A549 (cell line): ENCODE measurements at regions not wholly inside any gene's neighbourhood (a gene's known extent, or its start where the extent isn't known, plus 50 kb on each side); places are given as distances from the start of the nearest gene placed in this dataset.
A peak's percentile ranks its signal among the peaks of the same experiment; 100 is the strongest.

ENCODE experiments used
- ATAC-seq, 2 experiments: fragments of 200-7000 bp in 1 of 2; fragments of >200 bp in 1 of 2; cut with Nextera tagmentation in 1 of 2; cut with Tn5 transposase in 1 of 2; 3 replicates each; pipeline versions ENCODE4 v1.8.0 to v1.9.1; 2018 to 2020; ENCODE audit warnings: mild to moderate bottlenecking in 1 of 2, moderate library complexity in 1 of 2
- CTCF ChIA-PET: fragments of 300-600 bp; sonication (Branson Sonifier 250); formaldehyde crosslinking; extraction: SDS; loops from one replicate; lab custom pipeline; 2021; ENCODE audit warnings: antibody characterized with exemption, inconsistent platforms; lab: Yijun Ruan, JAX
- POLR2A ChIA-PET: fragments of 350-600 bp; formaldehyde crosslinking; extraction: SDS; loops from one replicate; lab custom pipeline; 2021; ENCODE audit warnings: antibody characterized with exemption, inconsistent platforms; lab: Yijun Ruan, JAX
- DNase-seq, 2 experiments: peaks; one replicate each; pipeline versions ENCODE4 v3.0.0 to v3.0.0-alpha.2; 2011 to 2016; ENCODE audit warnings: low read depth in 1 of 2, low spot score in 1 of 2
- FAIRE-seq: peaks from 2 replicates; lab custom pipeline; 2011; peaks lifted over from hg19 to GRCh38; lab: Jason Lieb, UNC
- H3K27ac ChIP-seq, 2 experiments: fragments of >200 bp; sonication (Bioruptor Twin); formaldehyde crosslinking; 3 replicates each; pipeline ENCODE4 v1.5.1; 2016 to 2017
- H3K4me1 ChIP-seq: fragments of >200 bp; sonication (Bioruptor Twin); formaldehyde crosslinking; 3 replicates; pipeline ENCODE4 v1.6.1; 2016
- H3K4me2 ChIP-seq: fragments of >200 bp; sonication (Bioruptor Twin); formaldehyde crosslinking; 3 replicates; pipeline ENCODE4 v1.6.1; 2016
- H3K4me3 ChIP-seq: fragments of >200 bp; sonication (Bioruptor Twin); formaldehyde crosslinking; 3 replicates; pipeline ENCODE4 v1.5.1; 2016
- H3K9me3 ChIP-seq: fragments of >200 bp; sonication (Bioruptor Twin); formaldehyde crosslinking; 3 replicates; pipeline ENCODE4 v1.6.1; 2016
- BCL3 ChIP-seq: fragments of >200 bp; sonication (Bioruptor Twin); formaldehyde crosslinking; IDR thresholded peaks from 3 replicates; pipeline ENCODE4 v1.6.1; 2016
- BHLHE40 ChIP-seq: IDR thresholded peaks from 2 replicates; pipeline ENCODE4 v1.6.1; 2012; ENCODE audit warnings: low read depth, low read length, inconsistent platforms
- CBX8 ChIP-seq: fragments of 200-600 bp; sonication (generic); IDR thresholded peaks from 2 replicates; pipeline ENCODE4 v1.6.1; 2016
- CHD2 ChIP-seq: fragments of 150-350 bp; IDR thresholded peaks from 2 replicates; pipeline ENCODE4 v1.6.1; 2014; ENCODE audit warnings: low read length; ENCODE audit not compliant: partially characterized antibody
- CHD4 ChIP-seq: fragments of 200-600 bp; sonication (generic); IDR thresholded peaks from 2 replicates; pipeline ENCODE4 v1.6.1; 2016; ENCODE audit warnings: antibody characterized with exemption, mild to moderate bottlenecking, borderline replicate concordance
- E2F6 ChIP-seq: IDR thresholded peaks from 2 replicates; pipeline ENCODE4 v1.6.1; 2012; ENCODE audit warnings: low read depth, borderline replicate concordance
- FOXS1 ChIP-seq: fragments of 250-450 bp; sonication (Bioruptor Pico); IDR thresholded peaks from 2 replicates; pipeline ENCODE4 v1.5.0; 2020; ENCODE audit warnings: mild to moderate bottlenecking, moderate library complexity
- HOXB13 ChIP-seq: fragments of 250-450 bp; sonication (Bioruptor Pico); IDR thresholded peaks from 2 replicates; pipeline ENCODE4 v1.5.0; 2020; ENCODE audit warnings: low read depth, mild to moderate bottlenecking, moderate library complexity
- JUN ChIP-seq, 2 experiments: fragments of >200 bp; sonication (Bioruptor Twin); formaldehyde crosslinking; IDR thresholded peaks; 2 replicates in 1 of 2; 3 replicates in 1 of 2; pipeline ENCODE4 v1.6.1; 2016 to 2017
- MYC ChIP-seq: IDR thresholded peaks from 2 replicates; pipeline ENCODE4 v1.6.1; 2012; ENCODE audit warnings: mild to moderate bottlenecking, inconsistent platforms, low read length, improper control_type of control experiment, borderline replicate concordance
- NPAS2 ChIP-seq: fragments of 250-450 bp; sonication (Bioruptor Pico); IDR thresholded peaks from 2 replicates; pipeline ENCODE4 v1.8.0; 2022; ENCODE audit warnings: mild to moderate bottlenecking, moderate library complexity, borderline replicate concordance
- POLR2A ChIP-seq: IDR thresholded peaks from 2 replicates; pipeline ENCODE4 v1.6.1; 2012; ENCODE audit warnings: mild to moderate bottlenecking, low read length
- POLR2AphosphoS2 ChIP-seq: conservative IDR thresholded peaks from 2 replicates; pipeline ENCODE4 v1.6.1; 2012; ENCODE audit warnings: low read length, improper control_type of control experiment, inconsistent platforms
- RAD21 ChIP-seq, 2 experiments: fragments of >200 bp in 1 of 2; sonication (Bioruptor Twin) in 1 of 2; formaldehyde crosslinking in 1 of 2; IDR thresholded peaks in 1 of 2; conservative IDR thresholded peaks in 1 of 2; 2 replicates in 1 of 2; 3 replicates in 1 of 2; pipeline ENCODE4 v1.6.1; 2012 to 2018; ENCODE audit warnings: inconsistent platforms in 1 of 2
- SREBF2 ChIP-seq: fragments of 450-650 bp; IDR thresholded peaks from 2 replicates; pipeline ENCODE4 v1.6.1; 2014; ENCODE audit warnings: mild to moderate bottlenecking, moderate library complexity
- ZC3H11A ChIP-seq: fragments of 450-650 bp; IDR thresholded peaks from 2 replicates; pipeline ENCODE4 v1.6.1; 2014; ENCODE audit warnings: antibody characterized with exemption, mild to moderate bottlenecking
- ZNF302 ChIP-seq: fragments of 250-450 bp; sonication (Bioruptor Pico); IDR thresholded peaks from 2 replicates; pipeline ENCODE4 v1.9.0; 2021; ENCODE audit warnings: inconsistent platforms, mild to moderate bottlenecking, moderate library complexity
- ZSCAN20 ChIP-seq: fragments of 250-450 bp; sonication (Bioruptor Pico); IDR thresholded peaks from 2 replicates; pipeline ENCODE4 v1.8.0; 2022; ENCODE audit warnings: mild to moderate bottlenecking, moderate library complexity
- WGBS: methylation state at CpG from one replicate; pipeline ENCODE4 v1.1.6; 2017; ENCODE audit errors: missing lambda C conversion rate; 5-methylcytosine and 5-hydroxymethylcytosine counted together
- TF ChIP-seq, protein P1 (sequence below): fragments of >200 bp; sonication (Bioruptor Twin); formaldehyde crosslinking; IDR thresholded peaks from 2 replicates; pipeline ENCODE4 v1.6.1; 2016
- TF ChIP-seq, protein P2 (sequence below): fragments of >200 bp; sonication (Bioruptor Twin); formaldehyde crosslinking; IDR thresholded peaks from 3 replicates; pipeline ENCODE4 v1.5.1; 2016
- TF ChIP-seq, protein P3 (sequence below): IDR thresholded peaks from 2 replicates; pipeline ENCODE4 v1.6.1; 2012

DNA sequence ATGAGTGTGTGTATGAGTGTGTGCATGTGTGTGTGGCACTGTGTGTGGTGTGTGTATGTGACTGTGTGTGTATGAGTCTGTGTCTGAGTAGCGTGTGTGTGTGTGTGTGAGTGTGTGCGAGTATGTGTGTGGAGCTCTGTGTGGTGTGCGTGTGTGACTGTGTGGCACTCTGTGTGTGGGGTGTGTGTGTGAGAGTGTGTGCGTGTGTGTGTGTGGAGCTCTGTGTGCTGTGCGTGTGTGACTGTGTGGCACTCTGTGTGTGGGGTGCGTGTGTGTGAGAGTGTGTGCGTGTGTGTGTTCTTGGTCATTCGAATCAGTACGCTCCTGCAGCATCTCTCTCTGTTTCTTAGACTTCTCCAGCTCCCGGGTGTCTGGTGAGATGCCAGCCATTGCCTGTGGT is 76.9 kb upstream of the TMEM132C start (continued):
- TF ChIP-seq NPAS2 (no peak), POLR2A (no peak), RAD21 (conservative IDR thresholded peaks at IDR 0.05 in 1 of 2, IDR thresholded peaks at IDR 0.05 in 1 of 2) (no peak)

GRCh38 chr12:128190614-128191013 is 76.4 kb upstream of the TMEM132C start:
- ChIA-PET CTCF (interaction anchor here (0.9 kb wide), 1 partner anchor 16 kb away, joined by 3 read pairs; no protein-coding TSS in a partner anchor), POLR2A (no interaction called here)
- H3K4me2 ChIP-seq = no peak overlapping the region
- H3K4me1 ChIP-seq = no peaks in the 10 kb centered on the region
- TF ChIP-seq CBX8 (no peak), BHLHE40 (no peak), ZC3H11A (no peak), RAD21 (conservative IDR thresholded peaks at IDR 0.05 in 1 of 2, IDR thresholded peaks at IDR 0.05 in 1 of 2) (0 out of 5 replicates have a peak, but pooled peaks of 1 of the 2 experiments have one; percentile 9), ZSCAN20 (no peak), ZNF302 (CRISPR knock-in tag) (no peak), MYC (no peak)
- TF ChIP-seq, protein P1, sequence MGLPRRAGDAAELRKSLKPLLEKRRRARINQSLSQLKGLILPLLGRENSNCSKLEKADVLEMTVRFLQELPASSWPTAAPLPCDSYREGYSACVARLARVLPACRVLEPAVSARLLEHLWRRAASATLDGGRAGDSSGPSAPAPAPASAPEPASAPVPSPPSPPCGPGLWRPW = no peak
- TF ChIP-seq, protein P2, sequence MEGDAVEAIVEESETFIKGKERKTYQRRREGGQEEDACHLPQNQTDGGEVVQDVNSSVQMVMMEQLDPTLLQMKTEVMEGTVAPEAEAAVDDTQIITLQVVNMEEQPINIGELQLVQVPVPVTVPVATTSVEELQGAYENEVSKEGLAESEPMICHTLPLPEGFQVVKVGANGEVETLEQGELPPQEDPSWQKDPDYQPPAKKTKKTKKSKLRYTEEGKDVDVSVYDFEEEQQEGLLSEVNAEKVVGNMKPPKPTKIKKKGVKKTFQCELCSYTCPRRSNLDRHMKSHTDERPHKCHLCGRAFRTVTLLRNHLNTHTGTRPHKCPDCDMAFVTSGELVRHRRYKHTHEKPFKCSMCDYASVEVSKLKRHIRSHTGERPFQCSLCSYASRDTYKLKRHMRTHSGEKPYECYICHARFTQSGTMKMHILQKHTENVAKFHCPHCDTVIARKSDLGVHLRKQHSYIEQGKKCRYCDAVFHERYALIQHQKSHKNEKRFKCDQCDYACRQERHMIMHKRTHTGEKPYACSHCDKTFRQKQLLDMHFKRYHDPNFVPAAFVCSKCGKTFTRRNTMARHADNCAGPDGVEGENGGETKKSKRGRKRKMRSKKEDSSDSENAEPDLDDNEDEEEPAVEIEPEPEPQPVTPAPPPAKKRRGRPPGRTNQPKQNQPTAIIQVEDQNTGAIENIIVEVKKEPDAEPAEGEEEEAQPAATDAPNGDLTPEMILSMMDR = no peak
- H3K27ac ChIP-seq = no peak overlapping the region
- no peak overlapping the region for H3K4me3 ChIP-seq
- peaks cover 6% of the 10 kb centered on the region; the same call in 1 of the 3 replicates for H3K9me3 ChIP-seq
- DNase-seq (no peak), ATAC-seq (no peak), FAIRE-seq (no peak)
- WGBS = 45% methylated on average over 16 of the region's 16 CpGs

DNA sequence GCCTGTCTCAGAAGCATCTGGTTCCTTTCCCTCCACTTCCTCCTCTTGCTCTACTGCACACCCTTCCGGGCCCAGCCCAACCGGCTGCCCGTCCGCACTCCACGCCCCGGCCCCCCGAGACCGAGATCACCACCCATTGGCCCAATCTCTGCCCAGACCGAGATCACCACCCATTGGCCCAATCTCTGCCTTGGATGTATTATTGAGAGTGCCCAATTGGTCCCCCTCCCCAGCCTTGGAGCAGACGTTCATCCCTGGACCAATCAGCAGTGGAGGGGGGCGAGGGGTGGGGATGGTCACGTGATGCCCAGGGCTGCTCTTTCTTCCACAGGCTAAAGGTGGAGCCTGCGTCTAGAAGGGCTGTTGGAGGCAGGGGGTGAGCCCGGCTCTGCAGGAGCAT is 75.6 kb upstream of the TMEM132C start:
- 32% methylated on average over 14 of the region's 14 CpGs for WGBS
- H3K4me1 ChIP-seq = no peaks in the 10 kb centered on the region
- DNase-seq (no peak), FAIRE-seq (no peak), ATAC-seq (no peak)
- H3K4me3 ChIP-seq = no peak overlapping the region
- H3K9me3 ChIP-seq = peaks cover 6% of the 10 kb centered on the region; the same call in 1 of the 3 replicates
- no peak overlapping the region for H3K4me2 ChIP-seq
- no peak for TF ChIP-seq BCL3
- TF ChIP-seq CHD2 = no peak
- no peak for TF ChIP-seq E2F6
- no peak for TF ChIP-seq JUN (IDR thresholded peaks at IDR 0.05)
- TF ChIP-seq CHD4 = no peak
- no peak for TF ChIP-seq ZC3H11A
- TF ChIP-seq NPAS2 = no peak
- no peak for TF ChIP-seq POLR2AphosphoS2
- TF ChIP-seq POLR2A = no peak
- TF ChIP-seq, protein P3, sequence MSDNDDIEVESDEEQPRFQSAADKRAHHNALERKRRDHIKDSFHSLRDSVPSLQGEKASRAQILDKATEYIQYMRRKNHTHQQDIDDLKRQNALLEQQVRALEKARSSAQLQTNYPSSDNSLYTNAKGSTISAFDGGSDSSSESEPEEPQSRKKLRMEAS = no peak
- TF ChIP-seq HOXB13 (CRISPR knock-in tag) = no peak
- TF ChIP-seq SREBF2 = no peak
- no peak for TF ChIP-seq FOXS1 (CRISPR knock-in tag)
- POLR2A ChIA-PET = no interaction called here
- no peak overlapping the region for H3K27ac ChIP-seq
- CTCF ChIA-PET = interaction anchor here (0.9 kb wide), 1 partner anchor 16 kb away, joined by 3 read pairs; no protein-coding TSS in a partner anchor
